Coronary artery (tissue), 2 donors: ENCODE measurements at regions not wholly inside any gene's neighbourhood (a gene's known extent, or its start where the extent isn't known, plus 50 kb on each side); places are given as distances from the start of the nearest gene placed in this dataset.
"Not testable (repeated sequence)": the region's sequence is repeated elsewhere in the genome, so short reads cannot be mapped to it uniquely, and the experiment has no call there.

Source experiments
- DNase-seq: peaks from one replicate; pipeline ENCODE4 v3.0.0-alpha.2; 2017; ENCODE audit warnings: low spot score
- H3K27ac ChIP-seq, 2 donors: fragments of 200-600 bp; sonication (generic); one replicate each; pipeline ENCODE4 v1.5.1; 2016 to 2019
- H3K4me3 ChIP-seq: fragments of 200-600 bp; sonication (generic); 2 replicates; pipeline ENCODE4 v1.5.1; 2016; ENCODE audit warnings: mild to moderate bottlenecking, moderate library complexity
- CTCF ChIP-seq: fragments of 200-600 bp; sonication (generic); IDR thresholded peaks from one replicate; pipeline ENCODE4 v1.5.1; 2019; ENCODE audit warnings: antibody characterized with exemption

GRCh38 chr9:25121811-25122210 is 556.4 kb downstream of the TUSC1 start:
- no peak for TF ChIP-seq CTCF
- Histone ChIP-seq H3K4me3 (no peak overlapping the region), H3K27ac (no peak overlapping the region)
- no peak for DNase-seq

- Histone ChIP-seq H3K27ac (no peak overlapping the region), H3K4me3 (no peak overlapping the region)
- no peak for DNase-seq
- TF ChIP-seq CTCF: no peak
Measured at GRCh38 chr9:25119041-25119440, 559.2 kb downstream of the TUSC1 start.

GRCh38 chr9:25117791-25118190 is 560.5 kb downstream of the TUSC1 start:
- TF ChIP-seq CTCF: no peak
- no peak overlapping the region for H3K27ac ChIP-seq
- no peak overlapping the region for H3K4me3 ChIP-seq
- no peak for DNase-seq

- H3K27ac ChIP-seq, DNase-seq, H3K4me3 ChIP-seq: not testable (repeated sequence)
Measured at GRCh38 chr9:25102204-25102603, 556.5 kb upstream of the IZUMO3 start.

- no peak for TF ChIP-seq CTCF
- no peak for DNase-seq
- no peak overlapping the region for H3K4me3 ChIP-seq
- H3K27ac ChIP-seq: no peak overlapping the region
Measured at GRCh38 chr9:25094518-25094917, 548.8 kb upstream of the IZUMO3 start.

GRCh38 chr9:25078202-25078601 is 532.5 kb upstream of the IZUMO3 start:
- Histone ChIP-seq H3K4me3 (no peak overlapping the region), H3K27ac (no peak overlapping the region)
- no peak for TF ChIP-seq CTCF
- no peak for DNase-seq

- no peak for TF ChIP-seq CTCF
- DNase-seq: no peak
- H3K4me3 ChIP-seq: no peak overlapping the region
- H3K27ac ChIP-seq: no peak overlapping the region
Measured at GRCh38 chr9:25048098-25048724, 502.5 kb upstream of the IZUMO3 start.

GRCh38 chr9:25045469-25045868 is 499.8 kb upstream of the IZUMO3 start:
- not testable (repeated sequence) for H3K4me3 ChIP-seq, H3K27ac ChIP-seq, DNase-seq
